Natural killer cell treated with Interleukin-12 subunit alpha and Interleukin-12 subunit beta and Interleukin-15 and Interleukin-18, amount 100 ng/mL, for 72 hours (primary cell): ENCODE measurements at regions not wholly inside any gene's neighbourhood (a gene's known extent, or its start where the extent isn't known, plus 50 kb on each side); places are given as distances from the start of the nearest gene placed in this dataset.
"Not testable (repeated sequence)": the region's sequence is repeated elsewhere in the genome, so short reads cannot be mapped to it uniquely, and the experiment has no call there.

Experiments used
- ATAC-seq, 2 donors: fragments of 150-1000 bp; cut with Tn5 transposase in 1 of 2; sonication (Bioruptor Pico), chemical (Tn5 transposase) in 1 of 2; 2 replicates each; pipeline ENCODE4 v1.10.0; 2021
- DNase-seq: peaks from one replicate; pipeline ENCODE4 v3.0.0; 2022; ENCODE audit warnings: low spot score
- H3K27ac Mint-ChIP-seq, 2 donors: 1 replicate in 1 of 2; 2 replicates in 1 of 2; pipeline ENCODE4 v1.8.0; 2022; ENCODE audit warnings: mixed read lengths in 2 of 2, mild to moderate bottlenecking in 1 of 2, moderate library complexity in 1 of 2
- H3K27me3 Mint-ChIP-seq, 2 donors: 1 replicate in 1 of 2; 2 replicates in 1 of 2; pipeline ENCODE4 v1.8.0; 2022; ENCODE audit warnings: mixed read lengths in 2 of 2
- H3K36me3 Mint-ChIP-seq: one replicate; pipeline ENCODE4 v1.8.0; 2022; ENCODE audit warnings: mixed read lengths
- H3K4me1 Mint-ChIP-seq, 2 donors: 1 replicate in 1 of 2; 2 replicates in 1 of 2; pipeline ENCODE4 v1.8.0; 2022; ENCODE audit warnings: low read depth in 2 of 2, mixed read lengths in 2 of 2, mild to moderate bottlenecking in 1 of 2
- H3K4me3 Mint-ChIP-seq: one replicate; pipeline ENCODE4 v1.8.0; 2022; ENCODE audit warnings: mixed read lengths
- H3K9me3 Mint-ChIP-seq: 2 replicates; pipeline ENCODE4 v1.8.0; 2022; ENCODE audit warnings: mixed read lengths

GRCh38 chr2:184272056-184272455, 326.3 kb upstream of the ZNF804A start:
- Mint-ChIP-seq H3K4me1 (no peaks in the 10 kb centered on the region), H3K27me3 (no peaks in the 10 kb centered on the region), H3K9me3 (peaks cover 11% of the 10 kb centered on the region), H3K27ac (no peak overlapping the region), H3K4me3 (no peak overlapping the region), H3K36me3 (peaks cover 6% of the 10 kb centered on the region)
- ATAC-seq (no peak), DNase-seq (no peak)

GRCh38 chr2:184294831-184295230, 303.5 kb upstream of the ZNF804A start:
- Mint-ChIP-seq H3K27me3 (no peaks in the 10 kb centered on the region), H3K9me3 (peaks cover 11% of the 10 kb centered on the region), H3K4me1 (no peaks in the 10 kb centered on the region), H3K27ac (no peak overlapping the region), H3K4me3 (no peak overlapping the region), H3K36me3 (peaks cover 5% of the 10 kb centered on the region)
- ATAC-seq (no peak), DNase-seq (no peak)

- no peak overlapping the region for H3K4me3 Mint-ChIP-seq
- no peak for DNase-seq
- no peak for ATAC-seq
- H3K9me3 Mint-ChIP-seq, result peaks cover 9% of the 10 kb centered on the region
- H3K36me3 Mint-ChIP-seq, result peaks cover 5% of the 10 kb centered on the region
- H3K27me3 Mint-ChIP-seq, result no peaks in the 10 kb centered on the region
- H3K4me1 Mint-ChIP-seq, result no peaks in the 10 kb centered on the region
- H3K27ac Mint-ChIP-seq, result no peak overlapping the region
Measured at GRCh38 chr2:184297085-184297484, 301.2 kb upstream of the ZNF804A start.

GRCh38 chr2:184302506-184302905, 295.8 kb upstream of the ZNF804A start:
- no peak for DNase-seq
- H3K27me3 Mint-ChIP-seq, result no peaks in the 10 kb centered on the region
- H3K9me3 Mint-ChIP-seq, result peaks cover 13% of the 10 kb centered on the region
- no peaks in the 10 kb centered on the region for H3K4me1 Mint-ChIP-seq
- no peaks in the 10 kb centered on the region for H3K36me3 Mint-ChIP-seq
- no peak overlapping the region for H3K27ac Mint-ChIP-seq
- no peak for ATAC-seq
- no peak overlapping the region for H3K4me3 Mint-ChIP-seq

- Mint-ChIP-seq H3K9me3 (peaks cover 17% of the 10 kb centered on the region), H3K4me1 (no peaks in the 10 kb centered on the region), H3K36me3 (no peaks in the 10 kb centered on the region), H3K4me3 (no peak overlapping the region), H3K27me3 (no peaks in the 10 kb centered on the region), H3K27ac (no peak overlapping the region)
- ATAC-seq (no peak), DNase-seq (no peak)
Measured at GRCh38 chr2:184304006-184304405, 294.3 kb upstream of the ZNF804A start.

GRCh38 chr2:184305105-184305504, 293.2 kb upstream of the ZNF804A start:
- Mint-ChIP-seq H3K36me3 (no peaks in the 10 kb centered on the region), H3K4me1 (no peaks in the 10 kb centered on the region), H3K4me3 (no peak overlapping the region), H3K27me3 (no peaks in the 10 kb centered on the region), H3K27ac (no peak overlapping the region), H3K9me3 (peaks cover 17% of the 10 kb centered on the region)
- DNase-seq, result no peak
- no peak for ATAC-seq

GRCh38 chr2:184308706-184309105, 289.6 kb upstream of the ZNF804A start:
- DNase-seq, result no peak
- no peak overlapping the region for H3K4me3 Mint-ChIP-seq
- no peaks in the 10 kb centered on the region for H3K27me3 Mint-ChIP-seq
- H3K4me1 Mint-ChIP-seq, result no peaks in the 10 kb centered on the region
- H3K27ac Mint-ChIP-seq, result no peak overlapping the region
- peaks cover 23% of the 10 kb centered on the region for H3K9me3 Mint-ChIP-seq
- ATAC-seq, result no peak
- no peaks in the 10 kb centered on the region for H3K36me3 Mint-ChIP-seq

- ATAC-seq, result no peak
Measured at GRCh38 chr2:184312970-184313369, 285.4 kb upstream of the ZNF804A start.

GRCh38 chr2:184314829-184315228, 283.5 kb upstream of the ZNF804A start:
- Mint-ChIP-seq H3K36me3 (peaks cover 2% of the 10 kb centered on the region), H3K27ac (no peak overlapping the region), H3K27me3 (no peaks in the 10 kb centered on the region), H3K4me1 (no peaks in the 10 kb centered on the region), H3K4me3 (no peak overlapping the region), H3K9me3 (peaks cover 12% of the 10 kb centered on the region)
- no peak for ATAC-seq
- no peak for DNase-seq

More at GRCh38 chr2:184312970-184313369, 285.4 kb upstream of the ZNF804A start:
- no peaks in the 10 kb centered on the region for H3K4me1 Mint-ChIP-seq
- H3K27ac Mint-ChIP-seq, result no peak overlapping the region
- H3K9me3 Mint-ChIP-seq, result peaks cover 13% of the 10 kb centered on the region
- no peak overlapping the region for H3K4me3 Mint-ChIP-seq
- H3K36me3 Mint-ChIP-seq, result no peaks in the 10 kb centered on the region
- DNase-seq, result no peak
- H3K27me3 Mint-ChIP-seq, result no peaks in the 10 kb centered on the region

GRCh38 chr2:184316921-184317320, 281.4 kb upstream of the ZNF804A start:
- DNase-seq, result no peak
- no peak overlapping the region for H3K4me3 Mint-ChIP-seq
- H3K27ac Mint-ChIP-seq, result no peak overlapping the region
- H3K27me3 Mint-ChIP-seq, result no peaks in the 10 kb centered on the region
- no peak for ATAC-seq
- H3K9me3 Mint-ChIP-seq, result peaks cover 18% of the 10 kb centered on the region
- H3K4me1 Mint-ChIP-seq, result no peaks in the 10 kb centered on the region
- H3K36me3 Mint-ChIP-seq, result peaks cover 4% of the 10 kb centered on the region

GRCh38 chr2:184322615-184323014, 275.7 kb upstream of the ZNF804A start:
- H3K4me3 Mint-ChIP-seq, result no peak overlapping the region
- no peaks in the 10 kb centered on the region for H3K27me3 Mint-ChIP-seq
- no peak for ATAC-seq
- H3K4me1 Mint-ChIP-seq, result no peaks in the 10 kb centered on the region
- peaks cover 4% of the 10 kb centered on the region for H3K36me3 Mint-ChIP-seq
- DNase-seq, result no peak
- peaks cover 17% of the 10 kb centered on the region for H3K9me3 Mint-ChIP-seq
- no peak overlapping the region for H3K27ac Mint-ChIP-seq

- H3K4me1 Mint-ChIP-seq, result no peaks in the 10 kb centered on the region
- no peak overlapping the region for H3K4me3 Mint-ChIP-seq
- no peaks in the 10 kb centered on the region for H3K36me3 Mint-ChIP-seq
- no peak for DNase-seq
- peaks cover 15% of the 10 kb centered on the region for H3K9me3 Mint-ChIP-seq
- no peak for ATAC-seq
- no peak overlapping the region for H3K27ac Mint-ChIP-seq
- no peaks in the 10 kb centered on the region for H3K27me3 Mint-ChIP-seq
Measured at GRCh38 chr2:184326066-184326465, 272.3 kb upstream of the ZNF804A start.

- DNase-seq, H3K27me3 Mint-ChIP-seq, ATAC-seq, H3K9me3 Mint-ChIP-seq, H3K4me3 Mint-ChIP-seq, H3K36me3 Mint-ChIP-seq, H3K27ac Mint-ChIP-seq, H3K4me1 Mint-ChIP-seq: not testable (repeated sequence)
Measured at GRCh38 chr2:184327805-184328204, 270.5 kb upstream of the ZNF804A start.

- not testable (repeated sequence) for H3K36me3 Mint-ChIP-seq, H3K4me3 Mint-ChIP-seq, DNase-seq, H3K27me3 Mint-ChIP-seq, H3K27ac Mint-ChIP-seq, ATAC-seq, H3K4me1 Mint-ChIP-seq
- peaks cover 10% of the 10 kb centered on the region for H3K9me3 Mint-ChIP-seq
Measured at GRCh38 chr2:184330561-184330960, 267.8 kb upstream of the ZNF804A start.

- Mint-ChIP-seq H3K36me3 (no peaks in the 10 kb centered on the region), H3K4me3 (no peak overlapping the region), H3K4me1 (no peaks in the 10 kb centered on the region), H3K9me3 (peaks cover 7% of the 10 kb centered on the region), H3K27ac (no peak overlapping the region), H3K27me3 (no peaks in the 10 kb centered on the region)
- DNase-seq (no peak), ATAC-seq (no peak)
Measured at GRCh38 chr2:184336688-184337087, 261.6 kb upstream of the ZNF804A start.
